Gastrocnemius medialis (tissue), 4 donors: ENCODE measurements at regions not wholly inside any gene's neighbourhood (a gene's known extent, or its start where the extent isn't known, plus 50 kb on each side); places are given as distances from the start of the nearest gene placed in this dataset.

ENCODE experiments used
- CTCF ChIP-seq, 5 experiments: fragments of 450-650 bp in 3 of 5; fragments of 200-600 bp in 2 of 5; sonication (generic) in 2 of 5; IDR thresholded peaks in 4 of 5; conservative IDR thresholded peaks in 1 of 5; 1 replicate in 4 of 5; 2 replicates in 1 of 5; pipeline ENCODE4 v1.5.1; 2016 to 2019; ENCODE audit warnings: antibody characterized with exemption in 5 of 5, mild to moderate bottlenecking in 3 of 5, moderate library complexity in 3 of 5
- POLR2A ChIP-seq, 2 donors: fragments of 450-650 bp; IDR thresholded peaks; one replicate each; pipeline ENCODE4 v1.6.1; 2017; ENCODE audit warnings: antibody characterized with exemption in 2 of 2, mild to moderate bottlenecking in 2 of 2, moderate library complexity in 2 of 2

GRCh38 chr17:63024716-63025115 lies 58.7 kb downstream of the TANC2 start:
- no peak for TF ChIP-seq CTCF (IDR thresholded peaks at IDR 0.05 in 4 of 5, conservative IDR thresholded peaks at IDR 0.05 in 1 of 5)
- TF ChIP-seq POLR2A (IDR thresholded peaks at IDR 0.05): no peak
